IMR-90 (cell line): ENCODE measurements at regions not wholly inside any gene's neighbourhood (a gene's known extent, or its start where the extent isn't known, plus 50 kb on each side); places are given as distances from the start of the nearest gene placed in this dataset.

Experiments
- ATAC-seq: fragments of 200-7000 bp; cut with Tn5 transposase; 2 replicates; pipeline ENCODE4 v1.9.1; 2020; ENCODE audit warnings: low read depth, mild to moderate bottlenecking, moderate library complexity
- BruUV-seq: library from RNA; stranded (reverse); fragments of 400-500 nt; replicated peaks from 2 replicates; lab custom pipeline; 2021; lab: Mats Ljungman, UMichigan
- CTCF ChIA-PET: fragments of 300-600 bp; formaldehyde crosslinking; extraction: SDS; loops from one replicate; lab custom pipeline; 2021; ENCODE audit warnings: antibody characterized with exemption; lab: Yijun Ruan, JAX
- POLR2A ChIA-PET: fragments of 300-600 bp; sonication (Branson Sonifier 250); formaldehyde crosslinking; loops from one replicate; lab custom pipeline; 2022; ENCODE audit warnings: antibody characterized with exemption; ENCODE audit not compliant: unreplicated experiment; lab: Charles Lee
- DNase-seq: peaks from one replicate; pipeline ENCODE4 v3.0.0; 2013
- H2AFZ ChIP-seq: replicated peaks from 2 replicates; pipeline ENCODE3; 2013; ENCODE audit warnings: low read length, mild to moderate bottlenecking; ENCODE audit not compliant: poor library complexity
- H2AK5ac ChIP-seq: 2 replicates; pipeline ENCODE4 v1.6.1; 2013; ENCODE audit warnings: low read depth, low read length, inconsistent platforms
- H2AK9ac ChIP-seq: replicated peaks from 2 replicates; pipeline ENCODE3; 2013; ENCODE audit warnings: mild to moderate bottlenecking, low read depth, low read length, moderate library complexity; ENCODE audit not compliant: poor library complexity
- H2BK120ac ChIP-seq: 2 replicates; pipeline ENCODE4 v1.6.1; 2013; ENCODE audit warnings: low read depth, low read length, inconsistent platforms
- H2BK15ac ChIP-seq: 3 replicates; pipeline ENCODE4 v1.6.1; 2013; ENCODE audit warnings: low read depth, low read length, inconsistent platforms
- H2BK20ac ChIP-seq: 2 replicates; pipeline ENCODE4 v1.6.1; 2013; ENCODE audit warnings: low read depth, mild to moderate bottlenecking, inconsistent platforms, low read length, moderate library complexity
- H2BK5ac ChIP-seq: 2 replicates; pipeline ENCODE4 v1.6.1; 2013; ENCODE audit warnings: mild to moderate bottlenecking, low read depth, low read length, inconsistent platforms; ENCODE audit not compliant: poor library complexity, severe bottlenecking
- H3K14ac ChIP-seq: replicated peaks from 2 replicates; pipeline ENCODE4 v1.6.1; 2013; ENCODE audit warnings: low read depth, low read length, inconsistent platforms
- H3K18ac ChIP-seq: 2 replicates; pipeline ENCODE4 v1.6.1; 2013; ENCODE audit warnings: low read depth, low read length, control low read depth
- H3K23ac ChIP-seq: 2 replicates; pipeline ENCODE4 v1.6.1; 2013; ENCODE audit warnings: low read depth, low read length, inconsistent platforms
- H3K27ac ChIP-seq: 2 replicates; pipeline ENCODE4 v1.5.1; 2013; ENCODE audit warnings: mild to moderate bottlenecking, control low read depth, low read length; ENCODE audit not compliant: insufficient read depth
- H3K27me3 ChIP-seq: 2 replicates; pipeline ENCODE4 v1.6.1; 2013; ENCODE audit warnings: low read length; ENCODE audit not compliant: control insufficient read depth, insufficient read depth
- H3K36me3 ChIP-seq: 2 replicates; pipeline ENCODE4 v1.6.1; 2013; ENCODE audit warnings: low read length, mixed read lengths; ENCODE audit not compliant: control insufficient read depth, insufficient read depth
- H3K4ac ChIP-seq: 2 replicates; pipeline ENCODE4 v1.6.1; 2013; ENCODE audit warnings: low read depth, low read length, inconsistent platforms
- H3K4me1 ChIP-seq: 2 replicates; pipeline ENCODE4 v1.6.1; 2013; ENCODE audit warnings: low read length, mixed read lengths; ENCODE audit not compliant: control insufficient read depth, insufficient read depth
- H3K4me2 ChIP-seq: 2 replicates; pipeline ENCODE4 v1.6.1; 2013; ENCODE audit warnings: low read depth, mild to moderate bottlenecking, control low read depth, low read length, moderate library complexity
- H3K4me3 ChIP-seq: 2 replicates; pipeline ENCODE4 v1.5.1; 2013; ENCODE audit warnings: low read depth, mild to moderate bottlenecking, control low read depth, low read length, moderate library complexity; ENCODE audit not compliant: insufficient read depth
- H3K56ac ChIP-seq: 2 replicates; pipeline ENCODE4 v1.6.1; 2013; ENCODE audit warnings: low read length, inconsistent platforms; ENCODE audit not compliant: insufficient read depth; ENCODE audit errors: extremely low read depth
- H3K79me1 ChIP-seq, 2 experiments: 2 replicates each; pipeline ENCODE4 v1.6.1; 2013; ENCODE audit warnings: low read length in 2 of 2, inconsistent platforms in 1 of 2, low read depth in 1 of 2
- H3K9ac ChIP-seq: 2 replicates; pipeline ENCODE4 v1.6.1; 2013; ENCODE audit warnings: low read depth, low read length, control low read depth
- H3K9me1 ChIP-seq: 2 replicates; pipeline ENCODE4 v1.6.1; 2013; ENCODE audit warnings: low read length, inconsistent platforms; ENCODE audit not compliant: insufficient read depth
- H3K9me3 ChIP-seq: 2 replicates; pipeline ENCODE4 v1.6.1; 2013; ENCODE audit warnings: low read length; ENCODE audit not compliant: control insufficient read depth, insufficient read depth
- H4K20me1 ChIP-seq: 2 replicates; pipeline ENCODE4 v1.6.1; 2013; ENCODE audit warnings: low read length, inconsistent platforms; ENCODE audit not compliant: insufficient read depth
- H4K5ac ChIP-seq: 2 replicates; pipeline ENCODE4 v1.6.1; 2013; ENCODE audit warnings: mild to moderate bottlenecking, low read depth, low read length, control low read depth
- H4K8ac ChIP-seq, 2 experiments: 2 replicates each; pipeline ENCODE4 v1.6.1; 2013; ENCODE audit warnings: low read depth in 2 of 2, low read length in 2 of 2, control low read depth in 1 of 2, inconsistent platforms in 1 of 2
- H4K91ac ChIP-seq: 2 replicates; pipeline ENCODE4 v1.6.1; 2013; ENCODE audit warnings: low read depth, low read length, inconsistent platforms; ENCODE audit not compliant: insufficient read depth
- BHLHE40 ChIP-seq: fragments of 150-350 bp; IDR thresholded peaks from 2 replicates; pipeline ENCODE4 v1.6.1; 2016; ENCODE audit warnings: mild to moderate bottlenecking, low read depth, low read length
- CEBPB ChIP-seq: IDR thresholded peaks from 2 replicates; pipeline ENCODE4 v1.6.1; 2012; ENCODE audit warnings: low read depth, low read length, improper control_type of control experiment
- CHD1 ChIP-seq: IDR thresholded peaks from 2 replicates; pipeline ENCODE4 v1.6.1; 2012; ENCODE audit warnings: low read depth, low read length, improper control_type of control experiment
- MAFK ChIP-seq: IDR thresholded peaks from 2 replicates; pipeline ENCODE4 v1.6.1; 2012; ENCODE audit warnings: low read depth, low read length, improper control_type of control experiment
- SMC3 ChIP-seq: fragments of 150-350 bp; IDR thresholded peaks from 2 replicates; pipeline ENCODE4 v1.6.1; 2016; ENCODE audit warnings: low read depth, mild to moderate bottlenecking, antibody characterized with exemption, low read length, moderate library complexity
- WGBS, 2 experiments: methylation state at CpG; one replicate each; pipeline versions ENCODE4 v1.1.5 to v1.1.7; 2013; ENCODE audit warnings: missing lambda C conversion rate in 2 of 2; ENCODE audit not compliant: insufficient read length in 1 of 2; ENCODE audit errors: extremely low coverage in 2 of 2; 5-methylcytosine and 5-hydroxymethylcytosine counted together
- dilution Hi-C: fragments of 300-500 bp; cut with HindIII; formaldehyde crosslinking; loops from one replicate; pipeline ENCODE4 v1.14.3; 2018; ENCODE audit warnings: low sequenced_read_pairs; ENCODE audit not compliant: unreplicated experiment
- in situ Hi-C: fragments of 300-500 bp; cut with MboI; formaldehyde crosslinking; loops from 3 replicates; pipeline ENCODE4 v1.14.3; 2019; ENCODE audit warnings: low sequenced_read_pairs, inconsistent platforms, mixed read lengths
- intact Hi-C: fragments of 100-400 bp; cut with micrococcal nuclease; formaldehyde crosslinking; loops from 2 replicates; pipeline ENCODE4 v1.10.0; 2022
- TF ChIP-seq, protein P1 (sequence below): fragments of 150-350 bp; IDR thresholded peaks from 2 replicates; pipeline ENCODE4 v1.6.1; 2017; ENCODE audit warnings: mild to moderate bottlenecking, antibody characterized with exemption, low read length, low read depth

DNA sequence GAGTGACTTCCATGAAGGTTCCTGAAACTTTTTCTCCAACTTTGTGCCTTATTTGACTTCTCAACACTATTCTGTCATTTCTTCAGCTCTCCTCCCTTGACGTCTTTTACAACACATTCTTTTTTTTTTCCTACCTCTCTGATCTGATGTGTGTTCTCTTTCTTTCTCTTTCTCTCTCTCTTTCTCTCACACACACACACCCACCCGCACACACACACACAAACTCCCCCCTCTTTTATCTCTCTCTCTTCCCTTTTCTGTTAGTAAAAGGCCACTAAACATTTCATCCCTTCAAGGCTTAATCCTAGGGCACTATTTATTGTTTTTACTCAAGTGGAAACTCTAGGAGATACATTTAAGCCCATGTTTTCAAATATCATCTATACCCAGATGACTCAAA lies 107.8 kb upstream of the CNTNAP5 start:
- Histone ChIP-seq H4K8ac (no peak overlapping the region), H3K18ac (no peak overlapping the region), H3K23ac (no peak overlapping the region), H2BK15ac (no peak overlapping the region), H4K20me1 (no peaks in the 10 kb centered on the region), H2AFZ (no peak overlapping the region), H3K36me3 (no peaks in the 10 kb centered on the region), H4K5ac (no peak overlapping the region), H3K9me3 (peaks cover 10% of the 10 kb centered on the region), H3K14ac (no peak overlapping the region), H3K9me1 (no peaks in the 10 kb centered on the region), H3K27me3 (no peaks in the 10 kb centered on the region), H2BK120ac (no peak overlapping the region), H2BK20ac (no peak overlapping the region), H2AK5ac (no peak overlapping the region), H4K91ac (no peak overlapping the region), H3K9ac (no peak overlapping the region), H3K4me1 (no peaks in the 10 kb centered on the region), H3K56ac (no peak overlapping the region), H3K4me2 (no peak overlapping the region), H3K4me3 (no peak overlapping the region), H2BK5ac (no peak overlapping the region), H2AK9ac (no peak overlapping the region), H3K4ac (no peak overlapping the region), H3K27ac (no peak overlapping the region), H3K79me1 (no peaks in the 10 kb centered on the region)
- in situ Hi-C loops: no loop called here
- dilution Hi-C loops: no loop called here
- ChIA-PET CTCF (interaction anchor here (0.6 kb wide), 1 partner anchor 8 kb away, joined by 3 read pairs; no protein-coding TSS in a partner anchor), POLR2A (no interaction called here)
- intact Hi-C loops: no loop called here
- WGBS, 2 experiments: 38 to 100% methylated on average over 1 of the region's 2 CpGs
- DNase-seq: no peak
- TF ChIP-seq CHD1 (no peak), CEBPB (no peak), MAFK (no peak), SMC3 (no peak), BHLHE40 (no peak)
- TF ChIP-seq, protein P1, sequence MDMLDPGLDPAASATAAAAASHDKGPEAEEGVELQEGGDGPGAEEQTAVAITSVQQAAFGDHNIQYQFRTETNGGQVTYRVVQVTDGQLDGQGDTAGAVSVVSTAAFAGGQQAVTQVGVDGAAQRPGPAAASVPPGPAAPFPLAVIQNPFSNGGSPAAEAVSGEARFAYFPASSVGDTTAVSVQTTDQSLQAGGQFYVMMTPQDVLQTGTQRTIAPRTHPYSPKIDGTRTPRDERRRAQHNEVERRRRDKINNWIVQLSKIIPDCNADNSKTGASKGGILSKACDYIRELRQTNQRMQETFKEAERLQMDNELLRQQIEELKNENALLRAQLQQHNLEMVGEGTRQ: no peak
- BruUV-seq: no TSS peak
- ATAC-seq: no peak
